Smooth muscle cell (in vitro differentiated cells): ENCODE measurements at regions not wholly inside any gene's neighbourhood (a gene's known extent, or its start where the extent isn't known, plus 50 kb on each side); places are given as distances from the start of the nearest gene placed in this dataset.
A peak's percentile ranks its signal among the peaks of the same experiment; 100 is the strongest.

Experiments used
- DNase-seq: peaks from one replicate; lab custom pipeline; 2025; ENCODE audit not compliant: unreplicated experiment; lab: John Stamatoyannopoulos, UW
- H2AFZ ChIP-seq: fragments of 200-600 bp; sonication (generic); 2 replicates; pipeline ENCODE4 v1.6.0; 2016; ENCODE audit warnings: antibody characterized with exemption, low read depth, mild to moderate bottlenecking
- H3F3A ChIP-seq: fragments of 200-600 bp; sonication (generic); 2 replicates; pipeline ENCODE4 v1.6.0; 2017; ENCODE audit warnings: antibody characterized with exemption, low read depth
- H3K27ac ChIP-seq: fragments of 200-600 bp; sonication (generic); 2 replicates; pipeline ENCODE4 v1.5.1; 2016; ENCODE audit warnings: low read depth, mild to moderate bottlenecking
- H3K27me3 ChIP-seq: fragments of 200-600 bp; sonication (generic); 2 replicates; pipeline ENCODE4 v1.6.1; 2016; ENCODE audit warnings: low read depth, mild to moderate bottlenecking
- H3K36me3 ChIP-seq: fragments of 200-600 bp; sonication (generic); 2 replicates; pipeline ENCODE4 v1.5.1; 2016; ENCODE audit warnings: low read depth
- H3K4me1 ChIP-seq: fragments of 200-600 bp; sonication (generic); 2 replicates; pipeline ENCODE4 v1.5.1; 2016; ENCODE audit warnings: low read depth
- H3K4me2 ChIP-seq: fragments of 200-600 bp; sonication (generic); 2 replicates; pipeline ENCODE4 v1.6.0; 2016; ENCODE audit warnings: mild to moderate bottlenecking
- H3K4me3 ChIP-seq: fragments of 200-600 bp; sonication (generic); 2 replicates; pipeline ENCODE4 v1.5.1; 2016; ENCODE audit warnings: mild to moderate bottlenecking
- H3K79me2 ChIP-seq: fragments of 200-600 bp; sonication (generic); 2 replicates; pipeline ENCODE4 v1.6.0; 2016; ENCODE audit warnings: low read depth, mild to moderate bottlenecking
- H3K9ac ChIP-seq: fragments of 200-600 bp; sonication (generic); 2 replicates; pipeline ENCODE4 v1.6.0; 2016; ENCODE audit warnings: low read depth
- H3K9me3 ChIP-seq: fragments of 200-600 bp; sonication (generic); replicated peaks from 2 replicates; pipeline ENCODE4 v1.5.1; 2016; ENCODE audit warnings: low read depth
- H4K20me1 ChIP-seq: fragments of 200-600 bp; sonication (generic); 2 replicates; pipeline ENCODE4 v1.6.0; 2016; ENCODE audit warnings: low read depth
- CTCF ChIP-seq: fragments of 200-600 bp; sonication (generic); IDR thresholded peaks from 2 replicates; pipeline ENCODE4 v1.5.1; 2017; ENCODE audit warnings: borderline replicate concordance, mild to moderate bottlenecking, antibody characterized with exemption; ENCODE audit not compliant: insufficient read depth, poor library complexity, severe bottlenecking
- WGBS: methylation state at CpG from one replicate; pipeline ENCODE4 v1.1.7; 2016; ENCODE audit warnings: low lambda C conversion rate; 5-methylcytosine and 5-hydroxymethylcytosine counted together

GRCh38 chr16:86437348-86437747, 73.0 kb upstream of the FOXF1 start:
- 80% methylated on average over 3 of the region's 3 CpGs for WGBS
- no peaks in the 10 kb centered on the region for H3K27me3 ChIP-seq
- H4K20me1 ChIP-seq: no peaks in the 10 kb centered on the region
- no peaks in the 10 kb centered on the region for H3K36me3 ChIP-seq
- TF ChIP-seq CTCF: no peak
- no peak overlapping the region for H3K4me3 ChIP-seq
- H2AFZ ChIP-seq: no peak overlapping the region
- no peak overlapping the region for H3K4me2 ChIP-seq
- no peaks in the 10 kb centered on the region for H3K79me2 ChIP-seq
- H3K9ac ChIP-seq: no peak overlapping the region
- no peak overlapping the region for H3K27ac ChIP-seq
- no peaks in the 10 kb centered on the region for H3F3A ChIP-seq
- H3K4me1 ChIP-seq: peaks cover 8% of the 10 kb centered on the region
- no peaks in the 10 kb centered on the region for H3K9me3 ChIP-seq
- DNase-seq: no peak

- Histone ChIP-seq H3K36me3 (no peaks in the 10 kb centered on the region), H2AFZ (no peak overlapping the region), H3K4me1 (no peaks in the 10 kb centered on the region), H4K20me1 (no peaks in the 10 kb centered on the region), H3K9me3 (no peaks in the 10 kb centered on the region), H3K4me2 (no peak overlapping the region), H3K9ac (no peak overlapping the region), H3K27ac (no peak overlapping the region), H3K27me3 (no peaks in the 10 kb centered on the region), H3K4me3 (no peak overlapping the region), H3K79me2 (no peaks in the 10 kb centered on the region), H3F3A (peaks cover 3% of the 10 kb centered on the region)
- 84% methylated on average over 9 of the region's 9 CpGs for WGBS
- no peak for DNase-seq
- TF ChIP-seq CTCF: no peak
Observed at GRCh38 chr16:86442703-86443102, 67.6 kb upstream of the FOXF1 start.

GRCh38 chr16:86443508-86444147, 66.7 kb upstream of the FOXF1 start:
- 85% methylated on average over 21 of the region's 21 CpGs for WGBS
- Histone ChIP-seq H3K4me1 (no peaks in the 10 kb centered on the region), H3K9me3 (no peaks in the 10 kb centered on the region), H2AFZ (no peak overlapping the region), H3K36me3 (no peaks in the 10 kb centered on the region), H3K27me3 (no peaks in the 10 kb centered on the region), H3K4me2 (no peak overlapping the region), H3K9ac (no peak overlapping the region), H3K27ac (no peak overlapping the region), H3K4me3 (no peak overlapping the region), H3F3A (peaks cover 8% of the 10 kb centered on the region), H4K20me1 (no peaks in the 10 kb centered on the region), H3K79me2 (no peaks in the 10 kb centered on the region)
- no peak for DNase-seq
- TF ChIP-seq CTCF: no peak

- no peak for TF ChIP-seq CTCF
- H3K9ac ChIP-seq: no peak overlapping the region
- H3K36me3 ChIP-seq: no peaks in the 10 kb centered on the region
- H4K20me1 ChIP-seq: no peaks in the 10 kb centered on the region
- no peaks in the 10 kb centered on the region for H3K9me3 ChIP-seq
- H3K4me3 ChIP-seq: no peak overlapping the region
- no peaks in the 10 kb centered on the region for H3K4me1 ChIP-seq
- H3K4me2 ChIP-seq: peak overlapping the region; percentile 74
- 29% methylated on average over 17 of the region's 17 CpGs for WGBS
- no peak overlapping the region for H2AFZ ChIP-seq
- peaks cover 8% of the 10 kb centered on the region for H3F3A ChIP-seq
- DNase-seq: no peak
- no peaks in the 10 kb centered on the region for H3K79me2 ChIP-seq
- H3K27ac ChIP-seq: no peak overlapping the region
- no peaks in the 10 kb centered on the region for H3K27me3 ChIP-seq
Observed at GRCh38 chr16:86444261-86444660, 66.1 kb upstream of the FOXF1 start.
